Activated CD4-positive, alpha-beta T cell treated with anti-CD3 and anti-CD28 coated beads, Interleukin-10, Interleukin-2, amounts not matched to agents 100 ng/mL and 50 ng/mL, durations not matched to agents 16 hours and 8 hours (primary cell): ENCODE measurements at regions not wholly inside any gene's neighbourhood (a gene's known extent, or its start where the extent isn't known, plus 50 kb on each side); places are given as distances from the start of the nearest gene placed in this dataset.
"Not testable (repeated sequence)": the region's sequence is repeated elsewhere in the genome, so short reads cannot be mapped to it uniquely, and the experiment has no call there.

ENCODE experiments used
- DNase-seq: peaks from one replicate; pipeline ENCODE4 v3.0.0-alpha.2; 2020

GRCh38 chr10:9075420-9075819 lies 1020.9 kb downstream of the GATA3 start:
- no peak for DNase-seq

DNA sequence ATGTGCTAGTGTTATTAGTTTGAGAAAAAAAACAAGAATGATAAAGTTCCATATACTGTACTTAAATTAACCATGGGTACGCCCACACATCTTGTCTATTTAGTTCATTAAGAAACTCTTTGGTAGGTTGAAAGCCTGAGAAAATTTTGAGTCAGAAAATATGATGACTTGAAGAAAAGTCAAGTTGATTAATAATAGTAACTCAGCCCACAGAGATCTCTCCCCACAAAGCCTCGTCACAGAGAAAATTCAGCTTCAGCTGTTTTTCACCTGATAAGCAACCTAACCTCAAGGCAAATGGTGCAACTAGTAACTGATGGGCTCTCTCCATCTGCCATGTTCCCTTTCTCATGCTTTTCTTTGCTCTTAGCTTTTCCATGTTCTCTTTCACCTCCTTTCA lies 1021.6 kb downstream of the GATA3 start:
- peak; percentile 12 for DNase-seq

GRCh38 chr10:9081253-9081652 lies 1026.8 kb downstream of the GATA3 start:
- DNase-seq, result no peak

GRCh38 chr10:9081961-9082360 lies 1027.5 kb downstream of the GATA3 start:
- DNase-seq, result peak; percentile 64

DNA sequence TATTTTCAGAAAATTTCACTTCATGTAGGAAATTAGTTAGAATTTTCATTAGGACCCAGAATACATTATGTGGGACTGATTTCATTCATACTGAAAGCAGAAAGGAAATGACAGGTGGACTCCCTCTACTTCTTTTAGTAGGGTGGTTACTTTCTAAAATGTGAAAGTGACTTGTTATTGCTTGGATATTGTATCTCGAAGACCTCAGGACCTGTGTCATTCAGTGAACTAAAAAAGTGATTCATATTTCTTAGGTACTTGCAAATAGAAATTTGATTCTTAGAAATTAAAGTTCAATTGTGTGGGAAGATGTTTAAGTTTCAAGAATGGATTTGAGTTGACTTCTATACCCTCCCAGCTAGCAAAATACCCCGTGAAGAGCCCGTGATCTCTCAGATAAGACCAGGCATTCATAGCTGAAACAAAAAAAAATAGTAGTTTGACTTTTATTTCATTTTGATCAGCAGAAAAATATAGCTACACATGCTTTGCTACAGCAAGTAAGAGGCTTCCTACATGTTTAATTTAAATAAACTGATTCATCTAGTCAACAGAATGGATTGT lies 1037.1 kb downstream of the GATA3 start:
- DNase-seq, result peak; percentile 60

- DNase-seq, result peak; percentile 21
These were observed 1041.8 kb downstream of the GATA3 start for GRCh38 chr10:9096288-9096687.

DNA sequence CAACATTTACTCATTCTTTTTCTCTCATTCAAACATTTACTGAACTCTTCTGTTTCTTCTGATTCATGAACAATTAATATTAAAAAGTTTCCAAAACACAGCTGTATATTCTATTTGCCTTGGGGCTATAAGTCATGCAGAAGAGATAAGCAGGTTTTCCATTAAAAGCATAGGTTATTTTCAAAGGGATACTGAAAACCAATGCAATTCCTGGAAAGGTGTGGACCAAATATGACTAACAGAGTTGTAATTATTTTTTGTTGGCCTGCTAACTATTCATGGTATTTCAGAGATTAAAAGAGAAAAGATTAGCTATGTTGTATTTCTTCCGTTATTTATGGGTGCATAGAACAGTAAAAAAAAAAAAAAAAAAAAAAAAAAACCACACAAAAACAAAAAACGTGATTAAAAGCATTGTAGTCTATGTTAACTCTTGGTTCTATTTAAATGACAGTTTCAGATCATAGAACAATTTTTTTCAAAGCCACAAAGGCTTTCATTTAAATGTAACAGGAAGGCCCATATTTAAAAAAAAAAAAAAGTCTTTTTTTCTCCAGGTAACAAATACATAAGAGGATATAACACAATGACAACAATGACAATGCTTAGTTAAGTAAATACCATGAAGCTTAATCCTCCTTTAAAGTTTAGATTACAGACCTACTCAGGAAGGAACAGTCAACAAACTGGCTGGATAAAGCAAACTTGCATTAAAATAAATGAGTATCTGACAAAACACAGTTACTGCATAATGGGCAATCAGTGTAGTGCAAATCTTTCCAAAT lies 1042.9 kb downstream of the GATA3 start:
- DNase-seq, result no peak

- no peak for DNase-seq
These were observed 1043.5 kb downstream of the GATA3 start for GRCh38 chr10:9097991-9098306.

DNA sequence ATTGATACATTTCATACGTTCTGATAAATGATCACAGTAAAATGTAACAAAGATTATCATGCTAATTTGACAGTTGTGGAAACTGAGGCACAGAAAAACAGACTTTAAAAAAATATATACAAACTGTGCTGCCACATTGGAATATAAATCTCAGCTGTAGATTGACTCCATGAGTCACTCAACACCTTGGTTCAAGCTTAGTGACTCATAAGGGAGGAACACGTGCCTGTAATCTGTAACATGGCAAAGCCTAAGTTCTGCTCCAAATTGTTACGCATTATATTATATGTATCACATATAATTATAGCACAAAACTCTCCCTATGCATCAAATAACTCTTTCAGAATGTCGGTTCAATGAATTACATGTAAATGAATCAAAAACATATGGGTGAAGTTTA lies 1047.5 kb downstream of the GATA3 start:
- no peak for DNase-seq

- no peak for DNase-seq
These were observed 1048.8 kb downstream of the GATA3 start for GRCh38 chr10:9103301-9103700.

- DNase-seq, result no peak
These were observed 1057.5 kb downstream of the GATA3 start for GRCh38 chr10:9111976-9112375.

DNA sequence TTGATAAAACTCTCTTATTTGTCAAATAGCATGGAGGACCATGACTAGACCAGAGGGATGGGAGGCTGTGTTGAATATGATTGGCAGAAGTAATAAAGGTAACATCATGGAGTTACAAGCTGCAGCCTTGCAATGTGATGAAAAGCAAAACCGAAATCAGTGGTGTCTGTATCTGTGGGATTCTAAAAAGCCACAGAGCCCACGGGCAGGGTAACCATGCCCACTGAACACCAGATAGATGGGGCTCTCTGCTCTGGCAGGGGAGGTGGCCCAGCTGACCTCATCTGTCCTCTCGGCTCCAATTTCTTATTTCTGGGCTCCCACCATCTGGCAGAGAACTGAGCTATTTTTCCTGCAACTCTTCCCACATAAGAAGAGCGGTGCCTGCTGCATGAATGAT lies 1072.2 kb downstream of the GATA3 start:
- DNase-seq, result no peak

GRCh38 chr10:9137368-9137767 lies 1082.9 kb downstream of the GATA3 start:
- DNase-seq, result no peak

DNA sequence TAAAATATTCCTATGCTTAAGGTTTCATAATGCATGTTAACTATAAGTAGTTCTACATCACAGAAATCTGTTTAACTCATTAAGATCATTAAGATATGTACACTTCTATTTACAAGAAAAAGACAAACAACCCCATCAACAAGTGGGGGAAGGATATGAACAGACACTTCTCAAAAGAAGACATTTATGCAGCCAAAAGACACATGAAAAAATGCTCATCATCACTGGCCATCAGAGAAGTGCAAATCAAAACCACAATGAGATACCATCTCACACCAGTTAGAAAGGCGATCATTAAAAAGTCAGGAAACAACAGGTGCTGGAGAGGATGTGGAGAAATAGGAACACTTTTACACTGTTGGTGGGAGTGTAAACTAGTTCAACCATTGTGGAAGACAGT lies 1084.3 kb downstream of the GATA3 start:
- DNase-seq, result not testable (repeated sequence)

DNA sequence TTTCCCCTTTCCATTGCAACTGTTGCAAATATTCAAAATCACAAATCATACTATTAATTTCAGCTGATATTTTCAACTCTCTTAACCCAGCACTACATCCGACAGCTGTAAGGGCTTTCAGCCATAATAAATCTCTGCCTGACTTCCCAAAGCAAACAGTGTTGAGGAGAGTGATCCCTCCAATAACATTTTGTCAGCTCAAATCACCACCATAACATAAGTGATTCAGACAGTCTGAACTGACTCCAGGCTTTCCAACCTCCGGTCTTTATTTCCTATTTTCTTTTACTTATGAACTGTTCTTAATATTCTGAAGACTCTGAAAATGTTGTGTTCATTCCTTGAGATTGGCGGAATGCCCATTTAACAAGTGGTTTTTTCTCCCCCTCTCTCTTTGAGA lies 1085.9 kb downstream of the GATA3 start:
- no peak for DNase-seq

DNA sequence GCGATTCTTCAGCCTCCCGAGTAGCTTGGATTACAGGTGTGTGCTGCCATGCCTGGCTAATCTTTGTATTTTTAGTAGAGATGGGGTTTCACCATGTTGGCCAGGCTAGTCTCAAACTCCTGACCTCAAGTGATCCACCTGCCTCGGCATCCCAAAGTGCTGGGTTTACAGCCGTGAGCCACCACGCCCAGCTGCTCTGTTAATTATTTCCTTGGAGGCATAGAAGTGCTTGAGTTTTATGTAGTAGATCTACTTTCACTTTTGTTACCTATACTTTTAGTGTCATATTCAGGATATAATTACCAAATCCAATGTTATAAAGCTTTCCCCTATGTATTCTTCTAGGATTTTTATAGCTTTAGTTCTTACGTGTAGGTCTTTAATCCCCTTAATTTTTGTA lies 1093.0 kb downstream of the GATA3 start:
- DNase-seq, result no peak

DNA sequence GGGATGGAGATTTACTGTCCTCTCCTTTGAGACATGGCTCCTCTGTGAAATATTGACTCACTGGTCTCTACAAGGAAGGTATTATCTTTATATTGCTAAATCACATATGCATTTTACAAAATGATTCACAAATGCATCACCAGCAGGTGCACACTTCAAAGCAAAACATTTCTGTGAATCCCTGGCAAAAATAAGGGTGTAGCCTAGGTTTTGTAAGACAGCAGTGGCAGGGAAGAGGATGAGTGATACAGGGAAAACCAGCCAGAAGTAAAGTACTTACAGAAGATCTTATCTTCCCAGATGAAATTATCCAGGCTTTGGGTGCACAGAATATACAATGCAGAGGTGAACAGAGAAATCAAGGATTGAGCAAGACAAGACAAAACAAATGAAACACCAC lies 1094.6 kb downstream of the GATA3 start:
- DNase-seq, result no peak

DNA sequence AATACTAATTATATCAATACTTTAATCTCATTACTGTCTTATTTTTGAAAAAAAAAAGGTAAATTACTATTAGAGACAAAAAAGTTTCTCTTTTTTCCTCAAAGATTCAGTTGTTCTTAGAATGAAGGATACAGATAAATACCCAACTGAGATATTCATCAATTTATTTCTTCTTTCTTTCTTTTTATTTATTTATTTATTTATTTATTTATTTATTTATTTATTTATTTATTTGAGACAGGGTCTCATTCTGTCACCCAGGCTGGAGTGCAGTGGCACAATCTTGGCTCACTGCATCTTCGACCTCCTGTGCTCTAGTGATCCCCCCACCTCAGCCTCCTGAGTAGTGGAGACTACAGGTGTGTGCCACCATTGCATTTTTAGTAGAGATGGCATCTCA lies 1098.6 kb downstream of the GATA3 start:
- DNase-seq, result not testable (repeated sequence)

DNA sequence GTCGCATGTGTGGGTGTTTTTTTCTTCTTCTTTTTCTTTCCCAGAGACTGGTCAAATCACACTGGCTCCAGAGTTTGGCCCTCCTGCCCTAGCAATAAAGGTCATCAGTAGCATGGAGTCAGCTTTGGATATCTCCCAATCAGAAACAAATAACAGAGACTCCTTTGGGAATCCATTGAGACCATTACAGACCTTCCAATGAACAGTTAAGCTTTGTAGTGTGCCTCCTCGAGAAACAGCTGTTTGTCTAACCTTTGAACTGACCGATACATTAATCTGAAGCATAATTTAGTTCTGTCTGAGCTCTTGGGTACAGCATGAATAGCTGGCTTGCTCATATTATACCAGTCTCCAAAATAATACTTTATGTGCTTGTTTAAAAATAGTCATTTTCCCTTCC lies 1103.2 kb downstream of the GATA3 start:
- no peak for DNase-seq

DNA sequence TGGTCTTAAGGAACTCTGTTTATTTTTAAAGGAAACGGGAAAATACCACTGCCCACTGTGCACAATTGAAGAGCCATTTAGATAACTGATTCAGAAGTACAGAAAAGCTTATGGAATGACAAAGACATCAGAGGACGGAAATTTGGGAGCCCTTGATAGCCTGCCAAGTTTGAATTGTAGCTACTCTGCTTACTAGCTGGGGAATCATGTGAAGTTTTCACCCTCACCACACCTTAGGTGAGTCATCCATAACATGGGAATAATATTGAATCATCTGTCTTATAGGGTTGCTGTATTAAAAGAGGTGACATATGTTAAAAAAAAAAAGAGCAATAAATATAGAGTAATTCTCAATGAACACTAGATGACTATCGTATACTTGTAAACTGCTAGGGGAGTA lies 1104.2 kb downstream of the GATA3 start:
- DNase-seq, result no peak

- DNase-seq, result no peak
These were observed 1105.8 kb downstream of the GATA3 start for GRCh38 chr10:9160275-9160674.

- no peak for DNase-seq
These were observed 1109.2 kb downstream of the GATA3 start for GRCh38 chr10:9163699-9164098.

DNA sequence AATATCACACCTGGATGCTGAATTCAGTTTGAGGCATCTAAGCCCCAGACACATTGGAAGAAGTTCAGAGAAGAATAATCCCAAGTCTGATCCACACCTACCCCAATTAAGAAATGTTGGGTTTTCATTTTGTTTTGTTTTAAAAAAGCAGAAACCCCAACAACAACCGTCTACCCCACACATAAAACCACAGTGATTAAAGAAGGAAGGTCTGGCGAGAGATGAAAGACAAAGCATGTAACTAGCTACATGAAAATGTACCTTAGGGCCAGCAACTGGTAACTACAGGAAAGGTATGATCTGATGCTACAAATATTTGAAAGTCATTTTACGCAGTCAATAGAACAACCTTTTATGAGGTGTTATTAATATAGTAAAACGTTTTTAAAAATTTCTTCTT lies 1112.3 kb downstream of the GATA3 start:
- DNase-seq, result no peak

- DNase-seq, result no peak
These were observed 1117.8 kb downstream of the GATA3 start for GRCh38 chr10:9172276-9172675.

GRCh38 chr10:9175200-9175599 lies 1120.7 kb downstream of the GATA3 start:
- DNase-seq, result peak; percentile 62
